C4-2B (cell line): ENCODE measurements at regions not wholly inside any gene's neighbourhood (a gene's known extent, or its start where the extent isn't known, plus 50 kb on each side); places are given as distances from the start of the nearest gene placed in this dataset.

Source experiments
- ZFX ChIP-seq: fragments of 450-650 bp; IDR thresholded peaks from 2 replicates; pipeline ENCODE4 v1.6.1; 2017
- TF ChIP-seq, protein P1 (sequence below): fragments of 450-650 bp; conservative IDR thresholded peaks from 2 replicates; pipeline ENCODE4 v1.5.1; 2017; ENCODE audit warnings: mild to moderate bottlenecking

DNA sequence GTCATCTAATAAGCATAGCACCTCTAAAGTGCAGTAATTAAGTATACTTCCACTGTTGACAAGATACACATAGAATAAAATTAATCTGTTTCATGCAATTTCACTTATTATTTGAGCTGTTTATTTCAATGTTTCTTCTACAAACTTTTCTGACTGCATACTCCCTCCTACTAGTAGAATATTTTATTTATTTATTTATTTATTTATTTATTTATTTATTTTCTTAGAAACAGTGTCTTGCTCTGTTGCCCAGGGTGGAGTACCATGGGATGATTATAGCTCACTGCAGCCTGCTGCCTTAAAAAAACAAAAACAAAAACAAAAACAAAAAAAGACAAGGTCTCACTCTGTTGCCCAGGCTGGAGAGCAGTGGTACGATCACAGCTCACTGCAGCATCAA, 68.4 kb upstream of the KITLG start:
- TF ChIP-seq, protein P1, sequence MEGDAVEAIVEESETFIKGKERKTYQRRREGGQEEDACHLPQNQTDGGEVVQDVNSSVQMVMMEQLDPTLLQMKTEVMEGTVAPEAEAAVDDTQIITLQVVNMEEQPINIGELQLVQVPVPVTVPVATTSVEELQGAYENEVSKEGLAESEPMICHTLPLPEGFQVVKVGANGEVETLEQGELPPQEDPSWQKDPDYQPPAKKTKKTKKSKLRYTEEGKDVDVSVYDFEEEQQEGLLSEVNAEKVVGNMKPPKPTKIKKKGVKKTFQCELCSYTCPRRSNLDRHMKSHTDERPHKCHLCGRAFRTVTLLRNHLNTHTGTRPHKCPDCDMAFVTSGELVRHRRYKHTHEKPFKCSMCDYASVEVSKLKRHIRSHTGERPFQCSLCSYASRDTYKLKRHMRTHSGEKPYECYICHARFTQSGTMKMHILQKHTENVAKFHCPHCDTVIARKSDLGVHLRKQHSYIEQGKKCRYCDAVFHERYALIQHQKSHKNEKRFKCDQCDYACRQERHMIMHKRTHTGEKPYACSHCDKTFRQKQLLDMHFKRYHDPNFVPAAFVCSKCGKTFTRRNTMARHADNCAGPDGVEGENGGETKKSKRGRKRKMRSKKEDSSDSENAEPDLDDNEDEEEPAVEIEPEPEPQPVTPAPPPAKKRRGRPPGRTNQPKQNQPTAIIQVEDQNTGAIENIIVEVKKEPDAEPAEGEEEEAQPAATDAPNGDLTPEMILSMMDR: no peak
- TF ChIP-seq ZFX: no peak
